ENCODE measurements at regions not wholly inside any gene's neighbourhood (a gene's known extent, or its start where the extent isn't known, plus 50 kb on each side); places are given as distances from the start of the nearest gene placed in this dataset.
A peak's percentile ranks its signal among the peaks of the same experiment; 100 is the strongest.

GRCh38 chrX:38887222-38887621 lies 86.0 kb downstream of the MID1IP1 start:
- no peak for DNase-seq (ENCODE audit: low spot score)

GRCh38 chrX:38890326-38890725 lies 89.1 kb downstream of the MID1IP1 start:
- DNase-seq (ENCODE audit: low spot score): no peak

- DNase-seq (ENCODE audit: low spot score): no peak
Measured at GRCh38 chrX:38890963-38891362, 89.7 kb downstream of the MID1IP1 start.

- DNase-seq (ENCODE audit: low spot score): no peak
Measured at GRCh38 chrX:38891641-38892413, 90.6 kb downstream of the MID1IP1 start.

GRCh38 chrX:38893441-38893840 lies 92.2 kb downstream of the MID1IP1 start:
- DNase-seq (ENCODE audit: low spot score): no peak

GRCh38 chrX:38895775-38896174 lies 94.5 kb downstream of the MID1IP1 start:
- DNase-seq (ENCODE audit: low spot score): no peak

GRCh38 chrX:38896724-38897298 lies 95.6 kb downstream of the MID1IP1 start:
- no peak for DNase-seq (ENCODE audit: low spot score)

GRCh38 chrX:38898261-38898660 lies 97.0 kb downstream of the MID1IP1 start:
- DNase-seq (ENCODE audit: low spot score): no peak

GRCh38 chrX:38899650-38900049 lies 98.4 kb downstream of the MID1IP1 start:
- no peak for DNase-seq (ENCODE audit: low spot score)

GRCh38 chrX:38900719-38901118 lies 99.5 kb downstream of the MID1IP1 start:
- DNase-seq (ENCODE audit: low spot score): no peak

GRCh38 chrX:38902972-38903492 lies 101.8 kb downstream of the MID1IP1 start:
- DNase-seq (ENCODE audit: low spot score): no peak

- no peak for DNase-seq (ENCODE audit: low spot score)
Measured at GRCh38 chrX:38916801-38917200, 115.5 kb downstream of the MID1IP1 start.

- DNase-seq (ENCODE audit: low spot score): no peak
Measured at GRCh38 chrX:38917954-38918353, 116.7 kb downstream of the MID1IP1 start.

GRCh38 chrX:38919202-38919601 lies 117.9 kb downstream of the MID1IP1 start:
- DNase-seq (ENCODE audit: low spot score): no peak

GRCh38 chrX:38919853-38920528 lies 118.7 kb downstream of the MID1IP1 start:
- no peak for DNase-seq (ENCODE audit: low spot score)

GRCh38 chrX:38923451-38923969 lies 122.3 kb downstream of the MID1IP1 start:
- DNase-seq (ENCODE audit: low spot score): no peak

- DNase-seq (ENCODE audit: low spot score): no peak
Measured at GRCh38 chrX:38927592-38927991, 126.3 kb downstream of the MID1IP1 start.

GRCh38 chrX:38929966-38930421 lies 128.7 kb downstream of the MID1IP1 start:
- peak; percentile 2 for DNase-seq (ENCODE audit: low spot score)

- DNase-seq (ENCODE audit: low spot score): no peak
Measured at GRCh38 chrX:38930474-38930873, 129.2 kb downstream of the MID1IP1 start.

- no peak for DNase-seq (ENCODE audit: low spot score)
Measured at GRCh38 chrX:38935561-38935960, 134.3 kb downstream of the MID1IP1 start.

GRCh38 chrX:38937400-38937799 lies 136.1 kb downstream of the MID1IP1 start:
- no peak for DNase-seq (ENCODE audit: low spot score)

- no peak for DNase-seq (ENCODE audit: low spot score)
Measured at GRCh38 chrX:38937926-38938325, 136.7 kb downstream of the MID1IP1 start.

GRCh38 chrX:38939067-38939466 lies 137.8 kb downstream of the MID1IP1 start:
- no peak for DNase-seq (ENCODE audit: low spot score)
